CD4-positive, alpha-beta T cell (primary cell): ENCODE measurements at regions not wholly inside any gene's neighbourhood (a gene's known extent, or its start where the extent isn't known, plus 50 kb on each side); places are given as distances from the start of the nearest gene placed in this dataset.

ENCODE experiments used
- ATAC-seq: fragments of 200-7000 bp; cut with Tn5 transposase; one replicate; pipeline ENCODE4 v1.10.0; 2022; ENCODE audit warnings: mild to moderate bottlenecking; ENCODE audit not compliant: poor library complexity
- CTCF ChIA-PET: fragments of 350-600 bp; sonication (Branson Sonifier 250); formaldehyde crosslinking; loops from one replicate; lab custom pipeline; 2021; ENCODE audit warnings: antibody characterized with exemption, inconsistent platforms; lab: Charles Lee
- POLR2A ChIA-PET: fragments of 350-600 bp; sonication (Branson Sonifier 250); formaldehyde crosslinking; loops from one replicate; lab custom pipeline; 2021; ENCODE audit warnings: antibody characterized with exemption, inconsistent platforms; lab: Charles Lee
- DNase-seq, 14 experiments: peaks; one replicate each; pipeline ENCODE4 v3.0.0-alpha.2; 2013 to 2020; ENCODE audit warnings: mixed read lengths in 2 of 14
- H3K27ac ChIP-seq, 2 donors: one replicate each; pipeline versions ENCODE4 v1.5.1 to v1.7.0; 2013; ENCODE audit warnings: low read length in 2 of 2, low read depth in 1 of 2, mild to moderate bottlenecking in 1 of 2
- H3K27me3 ChIP-seq, 2 experiments: 1 replicate in 1 of 2; 2 replicates in 1 of 2; pipeline versions ENCODE4 v1.6.1 to v1.7.0; 2013; ENCODE audit warnings: low read length in 2 of 2, control low read depth in 1 of 2, mild to moderate bottlenecking in 1 of 2, moderate library complexity in 1 of 2; ENCODE audit not compliant: insufficient read depth in 2 of 2, control insufficient read depth in 1 of 2
- H3K36me3 ChIP-seq: one replicate; pipeline ENCODE4 v1.6.1; 2013; ENCODE audit warnings: low read length, control low read depth; ENCODE audit not compliant: insufficient read depth
- H3K4me1 ChIP-seq: one replicate; pipeline ENCODE4 v1.6.1; 2013; ENCODE audit warnings: low read length, control low read depth; ENCODE audit not compliant: insufficient read depth
- H3K4me3 ChIP-seq: one replicate; pipeline ENCODE4 v1.5.1; 2013; ENCODE audit warnings: mild to moderate bottlenecking, low read length, moderate library complexity
- H3K9me3 ChIP-seq, 2 experiments: 1 replicate in 1 of 2; 2 replicates in 1 of 2; pipeline versions ENCODE4 v1.6.1 to v1.7.0; 2013; ENCODE audit warnings: low read length in 2 of 2, mild to moderate bottlenecking in 2 of 2, control low read depth in 1 of 2, moderate library complexity in 1 of 2; ENCODE audit not compliant: control insufficient read depth in 1 of 2, insufficient read depth in 1 of 2
- H3K27ac Mint-ChIP-seq: one replicate; pipeline ENCODE4 v1.8.0; 2020; ENCODE audit warnings: mixed read lengths
- H3K27me3 Mint-ChIP-seq: one replicate; pipeline ENCODE4 v1.8.0; 2021; ENCODE audit warnings: mixed read lengths
- H3K36me3 Mint-ChIP-seq: one replicate; pipeline ENCODE4 v1.8.0; 2021; ENCODE audit warnings: low read depth, mixed read lengths
- H3K4me1 Mint-ChIP-seq: one replicate; pipeline ENCODE4 v1.8.0; 2021; ENCODE audit warnings: low read depth, mixed read lengths
- H3K4me3 Mint-ChIP-seq: one replicate; pipeline ENCODE4 v1.8.0; 2020; ENCODE audit warnings: mild to moderate bottlenecking, mixed read lengths
- H3K9me3 Mint-ChIP-seq: one replicate; pipeline ENCODE4 v1.8.0; 2020; ENCODE audit warnings: mixed read lengths
- CTCF ChIP-seq: fragments of 200-600 bp; IDR thresholded peaks from one replicate; pipeline ENCODE4 v1.8.0; 2022; ENCODE audit warnings: antibody characterized with exemption, mild to moderate bottlenecking
- intact Hi-C, 2 experiments: fragments of 100-400 bp; cut with DNase I in 1 of 2; cut with micrococcal nuclease in 1 of 2; formaldehyde crosslinking; loops; one replicate each; pipeline versions ENCODE4 v1.15.1 to v1.9.0; 2023 to 2025; cut with DNase I, micrococcal nuclease

GRCh38 chr2:72010647-72011369 lies 136.9 kb downstream of the CYP26B1 start:
- ATAC-seq = no peak
- DNase-seq = no peak
- intact Hi-C loops = no loop called here
- H3K27ac ChIP-seq = no peak overlapping the region
- ChIA-PET CTCF (no interaction called here), POLR2A (no interaction called here)
- H3K36me3 ChIP-seq = no peaks in the 10 kb centered on the region
- H3K36me3 Mint-ChIP-seq = no peaks in the 10 kb centered on the region
- H3K4me1 Mint-ChIP-seq = no peaks in the 10 kb centered on the region
- no peaks in the 10 kb centered on the region for H3K4me1 ChIP-seq
- H3K9me3 Mint-ChIP-seq = no peaks in the 10 kb centered on the region
- H3K27me3 ChIP-seq = peaks cover 0 to 2% of the 10 kb centered on the region in 2 experiments
- H3K27me3 Mint-ChIP-seq = no peaks in the 10 kb centered on the region
- no peak for TF ChIP-seq CTCF
- no peak overlapping the region for H3K4me3 Mint-ChIP-seq
- no peak overlapping the region for H3K4me3 ChIP-seq
- no peak overlapping the region for H3K27ac Mint-ChIP-seq
- peaks cover 0 to 4% of the 10 kb centered on the region in 2 experiments for H3K9me3 ChIP-seq

GRCh38 chr2:72008608-72009007 lies 139.1 kb downstream of the CYP26B1 start:
- Mint-ChIP-seq H3K9me3 (no peaks in the 10 kb centered on the region), H3K4me3 (no peak overlapping the region), H3K27me3 (peaks cover 5% of the 10 kb centered on the region), H3K27ac (no peak overlapping the region), H3K36me3 (no peaks in the 10 kb centered on the region), H3K4me1 (no peaks in the 10 kb centered on the region)
- Histone ChIP-seq H3K27me3 (peaks cover 0 to 2% of the 10 kb centered on the region in 2 experiments), H3K4me1 (no peaks in the 10 kb centered on the region), H3K27ac (no peak overlapping the region), H3K4me3 (no peak overlapping the region), H3K36me3 (no peaks in the 10 kb centered on the region), H3K9me3 (peaks cover 0 to 4% of the 10 kb centered on the region in 2 experiments)
- ATAC-seq (no peak), DNase-seq (no peak)
- CTCF ChIA-PET = no interaction called here
- intact Hi-C loops = no loop called here
- TF ChIP-seq CTCF = no peak
- POLR2A ChIA-PET = no interaction called here

- Mint-ChIP-seq H3K4me1 (no peaks in the 10 kb centered on the region), H3K4me3 (no peak overlapping the region), H3K27me3 (peaks cover 5% of the 10 kb centered on the region), H3K9me3 (no peaks in the 10 kb centered on the region), H3K27ac (no peak overlapping the region), H3K36me3 (no peaks in the 10 kb centered on the region)
- peaks cover 0 to 4% of the 10 kb centered on the region in 2 experiments for H3K9me3 ChIP-seq
- POLR2A ChIA-PET = no interaction called here
- H3K4me1 ChIP-seq = no peaks in the 10 kb centered on the region
- intact Hi-C loops = no loop called here
- H3K27ac ChIP-seq = no peak overlapping the region
- no peaks in the 10 kb centered on the region for H3K27me3 ChIP-seq
- ATAC-seq (no peak), DNase-seq (no peak)
- H3K36me3 ChIP-seq = no peaks in the 10 kb centered on the region
- H3K4me3 ChIP-seq = no peak overlapping the region
- CTCF ChIA-PET = no interaction called here
- no peak for TF ChIP-seq CTCF
Observed at GRCh38 chr2:72007402-72007801, 140.3 kb downstream of the CYP26B1 start.
